Lower leg skin (tissue), 3 donors: ENCODE measurements at regions not wholly inside any gene's neighbourhood (a gene's known extent, or its start where the extent isn't known, plus 50 kb on each side); places are given as distances from the start of the nearest gene placed in this dataset.

Experiments used
- CTCF ChIP-seq, 3 donors: fragments of 450-650 bp; IDR thresholded peaks; one replicate each; pipeline ENCODE4 v1.5.1; 2016; ENCODE audit warnings: antibody characterized with exemption in 3 of 3, mild to moderate bottlenecking in 3 of 3, moderate library complexity in 2 of 3
- POLR2A ChIP-seq, 2 donors: fragments of 450-650 bp; IDR thresholded peaks; one replicate each; pipeline ENCODE4 v1.6.1; 2016 to 2017; ENCODE audit warnings: antibody characterized with exemption in 2 of 2, mild to moderate bottlenecking in 1 of 2, moderate library complexity in 1 of 2

DNA sequence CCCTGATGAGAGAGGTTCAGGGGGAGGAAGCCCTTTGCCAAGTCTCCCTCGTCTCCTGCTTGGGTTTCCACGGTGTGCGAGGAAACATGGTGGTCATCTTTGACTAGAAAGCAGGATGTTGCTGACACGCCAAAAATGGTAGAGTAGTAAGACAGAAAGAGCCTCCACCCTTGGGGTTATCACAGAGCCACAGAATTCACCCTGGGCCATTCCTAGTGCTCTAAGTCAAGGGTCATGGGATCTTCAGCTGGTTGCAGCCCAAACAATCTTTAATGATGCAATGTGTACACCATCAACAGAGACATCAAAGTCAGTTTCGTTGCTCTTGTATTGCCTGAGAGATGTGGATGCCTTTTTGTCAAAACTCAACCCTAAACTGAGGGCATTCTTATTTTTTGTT lies 201.9 kb downstream of the LY86 start:
- TF ChIP-seq POLR2A (IDR thresholded peaks at IDR 0.05) (no peak), CTCF (IDR thresholded peaks at IDR 0.05) (no peak)
